T47D (cell line): ENCODE measurements at regions not wholly inside any gene's neighbourhood (a gene's known extent, or its start where the extent isn't known, plus 50 kb on each side); places are given as distances from the start of the nearest gene placed in this dataset.
"Not testable (repeated sequence)": the region's sequence is repeated elsewhere in the genome, so short reads cannot be mapped to it uniquely, and the experiment has no call there.

Source experiments
- DNase-seq, 2 experiments: peaks; one replicate each; pipeline versions ENCODE4 v3.0.0 to v3.0.0-alpha.2; 2011 to 2012; ENCODE audit warnings: low read depth in 1 of 2, low spot score in 1 of 2
- JUND ChIP-seq: IDR thresholded peaks from 2 replicates; pipeline ENCODE4 v1.6.1; 2012; ENCODE audit warnings: low read depth
- in situ Hi-C: cut with HindIII; loops from 2 replicates; pipeline ENCODE4 v1.10.0; 2016; ENCODE audit warnings: low sequenced_read_pairs, low pct_unique_long_range_greater_than_20kb

GRCh38 chr3:84304214-84304613 lies 654.6 kb upstream of the CADM2 start:
- no peak for DNase-seq
- in situ Hi-C loops: no loop called here
- no peak for TF ChIP-seq JUND

- in situ Hi-C loops: no loop called here
- TF ChIP-seq JUND: no peak
These were observed 651.5 kb upstream of the CADM2 start for GRCh38 chr3:84307339-84307738.

GRCh38 chr3:84308379-84308778 lies 650.4 kb upstream of the CADM2 start:
- no peak for TF ChIP-seq JUND
- in situ Hi-C loops: no loop called here
- no peak for DNase-seq

More at GRCh38 chr3:84307339-84307738, 651.5 kb upstream of the CADM2 start:
- DNase-seq: no peak

GRCh38 chr3:84318273-84318809 lies 640.4 kb upstream of the CADM2 start:
- TF ChIP-seq JUND: no peak
- no peak for DNase-seq
- in situ Hi-C loops: no loop called here

DNA sequence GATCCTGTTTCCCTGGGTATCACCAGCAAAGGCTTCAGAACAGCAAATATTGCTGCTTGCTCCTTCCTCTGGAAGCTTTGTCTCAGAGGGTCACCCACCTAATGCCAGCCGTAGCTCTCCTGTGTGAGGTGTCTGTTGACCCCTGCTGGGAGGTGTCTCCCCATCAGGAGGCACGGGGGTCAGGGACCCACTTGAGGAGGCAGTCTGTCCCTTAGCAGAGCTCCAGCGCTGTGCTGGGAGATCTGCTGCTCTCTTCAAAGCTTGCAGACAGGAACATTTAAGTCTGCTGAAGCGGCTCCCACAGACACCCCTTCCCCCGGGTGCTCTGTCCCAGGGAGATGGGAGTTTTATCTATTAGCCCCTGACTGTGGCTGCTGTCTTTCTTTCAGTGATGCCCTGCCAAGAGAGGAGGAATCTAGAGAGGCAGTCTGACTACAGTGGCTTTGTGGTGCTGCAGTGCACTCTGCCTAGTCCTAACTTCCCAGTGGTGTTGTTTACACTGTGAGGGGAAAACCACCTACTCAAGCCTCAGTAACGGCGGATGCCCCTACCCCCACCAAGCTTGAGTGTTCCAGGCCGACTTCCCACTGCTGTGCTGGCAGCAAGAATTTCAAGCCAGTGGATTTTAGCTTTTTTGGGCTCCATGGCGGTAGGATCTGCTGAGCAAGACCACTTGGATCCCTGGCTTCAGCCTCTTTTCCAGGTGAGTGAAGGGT lies 593.1 kb upstream of the CADM2 start:
- in situ Hi-C loops: not testable (repeated sequence)

More for the DNA sequence above, 593.1 kb upstream of the CADM2 start:
- DNase-seq: not testable (repeated sequence)
